HL-60 (cell line): ENCODE measurements at regions not wholly inside any gene's neighbourhood (a gene's known extent, or its start where the extent isn't known, plus 50 kb on each side); places are given as distances from the start of the nearest gene placed in this dataset.

Source experiments
- GABPA ChIP-seq: IDR thresholded peaks from 2 replicates; pipeline ENCODE4 v1.6.1; 2012; ENCODE audit warnings: low read depth
- POLR2AphosphoS5 ChIP-seq: IDR thresholded peaks from 2 replicates; pipeline ENCODE4 v1.6.1; 2012; ENCODE audit warnings: low read depth
- TF ChIP-seq, protein P1 (sequence below): IDR thresholded peaks from one replicate; pipeline ENCODE4 v1.5.1; 2011; ENCODE audit warnings: low read length, control low read depth, inconsistent platforms; ENCODE audit not compliant: insufficient read depth

DNA sequence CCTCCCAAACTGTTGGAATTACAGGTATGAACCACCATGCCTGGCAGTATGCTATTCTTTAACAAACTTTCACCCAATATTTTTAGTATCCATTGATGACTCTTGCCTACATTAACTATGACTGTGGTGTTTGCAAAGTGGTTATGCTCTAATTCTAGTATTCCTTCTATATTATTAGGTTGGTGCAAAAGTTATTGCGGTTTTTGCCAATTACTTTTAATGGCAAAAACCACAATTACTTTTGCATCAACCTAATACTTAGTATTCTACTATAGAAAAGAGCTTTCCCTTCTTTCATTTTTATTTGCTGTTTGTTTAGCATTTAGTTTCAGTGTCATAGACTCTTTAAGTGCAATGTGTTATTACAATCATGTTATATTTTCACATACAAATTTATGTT, 760.6 kb downstream of the NR2F2 start:
- TF ChIP-seq, protein P1, sequence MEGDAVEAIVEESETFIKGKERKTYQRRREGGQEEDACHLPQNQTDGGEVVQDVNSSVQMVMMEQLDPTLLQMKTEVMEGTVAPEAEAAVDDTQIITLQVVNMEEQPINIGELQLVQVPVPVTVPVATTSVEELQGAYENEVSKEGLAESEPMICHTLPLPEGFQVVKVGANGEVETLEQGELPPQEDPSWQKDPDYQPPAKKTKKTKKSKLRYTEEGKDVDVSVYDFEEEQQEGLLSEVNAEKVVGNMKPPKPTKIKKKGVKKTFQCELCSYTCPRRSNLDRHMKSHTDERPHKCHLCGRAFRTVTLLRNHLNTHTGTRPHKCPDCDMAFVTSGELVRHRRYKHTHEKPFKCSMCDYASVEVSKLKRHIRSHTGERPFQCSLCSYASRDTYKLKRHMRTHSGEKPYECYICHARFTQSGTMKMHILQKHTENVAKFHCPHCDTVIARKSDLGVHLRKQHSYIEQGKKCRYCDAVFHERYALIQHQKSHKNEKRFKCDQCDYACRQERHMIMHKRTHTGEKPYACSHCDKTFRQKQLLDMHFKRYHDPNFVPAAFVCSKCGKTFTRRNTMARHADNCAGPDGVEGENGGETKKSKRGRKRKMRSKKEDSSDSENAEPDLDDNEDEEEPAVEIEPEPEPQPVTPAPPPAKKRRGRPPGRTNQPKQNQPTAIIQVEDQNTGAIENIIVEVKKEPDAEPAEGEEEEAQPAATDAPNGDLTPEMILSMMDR, result no peak
- TF ChIP-seq POLR2AphosphoS5 (no peak), GABPA (no peak)
